Stromal cell of bone marrow (primary cell): ENCODE measurements at regions not wholly inside any gene's neighbourhood (a gene's known extent, or its start where the extent isn't known, plus 50 kb on each side); places are given as distances from the start of the nearest gene placed in this dataset.
"Not testable (repeated sequence)": the region's sequence is repeated elsewhere in the genome, so short reads cannot be mapped to it uniquely, and the experiment has no call there.

Experiments
- DNase-seq: peaks from one replicate; pipeline ENCODE4 v3.0.0-alpha.2; 2012; ENCODE audit warnings: low read depth

- DNase-seq: no peak
Measured at GRCh38 chr10:62658516-62658915, 146.0 kb upstream of the ADO start.

DNA sequence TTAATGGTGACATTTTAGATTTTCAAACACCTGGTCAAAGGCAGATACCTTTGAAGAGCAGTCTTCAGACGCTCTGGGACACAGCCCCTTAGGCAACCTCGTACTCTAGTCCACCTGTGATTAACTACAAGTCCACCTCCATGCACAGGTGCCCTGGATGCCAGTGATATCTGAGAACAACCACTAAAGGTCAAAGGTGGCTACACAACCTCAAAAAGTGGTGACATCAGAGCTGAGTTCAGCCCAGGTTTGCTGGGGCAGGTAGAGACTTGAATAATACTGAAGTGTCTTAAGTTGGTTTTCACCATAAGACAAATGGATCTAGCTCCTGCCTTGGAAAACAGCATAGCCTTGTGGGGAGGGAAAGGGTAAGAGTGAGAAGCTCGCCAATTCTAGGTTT is 143.4 kb upstream of the ADO start:
- no peak for DNase-seq

GRCh38 chr10:62662486-62662885 is 142.0 kb upstream of the ADO start:
- no peak for DNase-seq

DNA sequence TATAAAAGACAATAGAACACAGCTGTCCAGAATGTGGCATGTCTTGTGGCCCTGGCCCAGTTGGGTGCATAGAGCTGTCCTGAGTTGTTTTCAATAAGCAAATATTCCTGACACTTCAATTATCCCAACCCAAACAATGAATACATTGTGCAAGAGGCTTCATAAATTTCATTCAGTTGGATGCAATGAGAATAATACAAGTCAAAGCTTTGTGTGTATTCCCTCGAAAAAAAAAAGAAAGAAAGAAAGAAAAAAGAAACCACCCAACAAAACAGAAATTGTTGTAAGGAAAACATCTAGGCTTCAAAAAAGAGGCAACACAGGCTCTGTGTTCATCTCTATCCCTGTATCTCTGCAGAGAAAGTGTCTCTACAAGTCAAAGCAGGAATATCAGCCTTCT is 138.7 kb upstream of the ADO start:
- no peak for DNase-seq

DNA sequence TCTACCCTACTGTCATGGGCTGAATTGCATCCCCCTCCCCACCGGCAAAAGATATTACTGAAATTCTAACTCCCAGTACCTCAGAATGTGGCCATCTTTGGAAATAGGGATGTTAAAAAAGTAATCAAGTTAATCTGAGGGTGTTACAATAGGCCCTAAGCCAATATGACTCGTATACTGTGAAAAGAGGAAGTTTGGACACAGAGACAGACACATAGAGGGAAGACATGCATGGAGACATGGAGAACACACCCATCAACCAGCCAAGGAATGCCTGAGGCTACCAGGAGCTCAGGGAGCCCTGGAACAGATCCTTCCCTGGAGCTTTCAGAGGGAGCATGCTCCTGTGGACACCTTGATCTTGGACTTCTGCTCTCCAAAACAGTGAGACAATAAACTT is 138.2 kb upstream of the ADO start:
- DNase-seq: no peak

DNA sequence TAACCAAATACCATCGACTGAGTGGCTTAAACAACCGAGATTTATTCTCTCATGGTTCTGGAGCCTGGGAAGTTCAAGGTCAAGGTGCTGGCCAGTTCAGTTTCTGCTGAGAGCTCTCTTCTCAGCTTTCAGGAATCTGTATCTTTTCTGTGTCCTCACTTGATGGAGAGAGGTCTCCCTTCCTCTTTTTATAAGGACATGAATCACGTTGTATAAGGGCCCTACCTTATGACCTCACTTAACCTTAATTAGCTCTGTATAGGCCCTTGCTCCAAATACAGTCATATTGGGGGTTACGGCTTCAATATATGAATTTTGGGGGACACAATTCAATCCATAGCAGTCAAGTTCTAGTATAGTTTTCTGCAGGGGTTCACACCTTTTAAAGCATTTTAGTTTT is 135.2 kb upstream of the ADO start:
- DNase-seq: no peak

- DNase-seq: no peak
Measured at GRCh38 chr10:62671104-62671503, 133.4 kb upstream of the ADO start.

GRCh38 chr10:62681211-62681940 is 123.1 kb upstream of the ADO start:
- no peak for DNase-seq

GRCh38 chr10:62684911-62685310 is 119.6 kb upstream of the ADO start:
- DNase-seq: no peak

- DNase-seq: peak; percentile 21
Measured at GRCh38 chr10:62687230-62687748, 117.2 kb upstream of the ADO start.

GRCh38 chr10:62688971-62689700 is 115.4 kb upstream of the ADO start:
- DNase-seq: no peak

- no peak for DNase-seq
Measured at GRCh38 chr10:62689712-62690111, 114.8 kb upstream of the ADO start.

- no peak for DNase-seq
Measured at GRCh38 chr10:62690703-62691102, 113.8 kb upstream of the ADO start.

DNA sequence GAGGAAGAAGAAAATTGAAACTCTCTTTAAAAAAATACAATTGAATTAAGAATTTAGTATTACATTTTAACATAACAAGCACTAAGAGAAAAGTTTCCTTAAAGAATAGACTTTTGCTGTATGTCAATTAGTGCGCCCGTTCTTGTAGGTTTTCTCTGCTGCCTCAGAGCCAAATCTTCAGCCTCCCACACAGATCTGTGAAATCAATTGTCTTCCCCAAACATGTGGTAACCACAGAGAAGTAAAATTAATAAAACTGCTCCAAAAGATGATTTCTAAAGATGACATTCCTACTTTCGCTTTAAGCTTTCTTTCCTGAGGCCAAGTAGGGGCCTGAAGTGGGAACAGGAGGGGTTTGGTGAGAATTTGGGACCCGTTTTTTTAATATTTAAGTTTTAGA is 113.2 kb upstream of the ADO start:
- DNase-seq: no peak

GRCh38 chr10:62692085-62692484 is 112.4 kb upstream of the ADO start:
- DNase-seq: no peak

- DNase-seq: no peak
Measured at GRCh38 chr10:62693306-62693705, 111.2 kb upstream of the ADO start.

DNA sequence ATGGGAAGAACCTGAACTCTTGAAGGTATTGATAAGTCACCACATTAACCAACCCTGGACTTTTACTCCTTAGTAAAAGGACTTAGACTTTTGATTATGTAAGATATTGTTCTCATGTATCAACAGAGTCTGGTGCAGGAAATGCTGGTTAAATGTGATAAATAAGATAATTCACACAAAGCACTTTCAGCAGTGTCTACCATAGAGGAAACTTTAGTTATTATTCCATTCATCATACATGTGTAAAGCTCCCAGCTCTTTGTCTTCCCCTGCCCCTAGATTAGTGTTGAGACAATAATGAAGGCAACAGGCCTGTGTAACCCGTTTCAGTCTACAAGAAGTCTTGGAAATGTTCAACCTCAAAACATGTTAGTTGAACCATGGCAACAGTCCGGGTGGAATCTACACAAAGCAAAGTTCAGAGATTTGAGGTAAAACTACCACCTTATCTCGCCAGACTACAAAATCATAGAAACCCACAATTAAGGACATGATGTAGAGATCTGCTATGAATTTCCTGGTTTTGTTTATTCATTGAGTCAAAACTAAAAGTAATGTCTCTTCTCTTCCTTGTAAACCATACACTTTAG is 109.9 kb upstream of the ADO start:
- no peak for DNase-seq

DNA sequence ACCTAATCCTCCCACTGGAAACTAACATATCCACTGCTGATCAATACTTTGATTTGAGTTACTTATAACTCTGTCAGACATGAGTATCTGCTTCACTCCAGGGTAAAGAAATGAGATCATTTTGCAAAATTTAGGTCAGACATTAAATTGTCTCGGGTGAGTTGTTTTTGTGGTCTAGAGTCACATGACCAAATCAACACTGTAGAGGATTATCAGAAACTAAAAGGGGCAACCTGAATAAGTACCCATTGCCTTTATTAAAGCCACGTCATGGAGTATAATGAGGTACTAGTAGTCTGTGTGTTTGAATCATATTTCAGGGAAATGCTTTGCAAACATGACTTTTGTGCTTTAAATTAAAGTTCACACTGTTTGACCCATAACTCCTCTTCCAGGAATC is 107.7 kb upstream of the ADO start:
- no peak for DNase-seq

GRCh38 chr10:62699148-62699547 is 105.4 kb upstream of the ADO start:
- DNase-seq: no peak

- not testable (repeated sequence) for DNase-seq
Measured at GRCh38 chr10:62704121-62704520, 100.4 kb upstream of the ADO start.

GRCh38 chr10:62705789-62706188 is 98.7 kb upstream of the ADO start:
- DNase-seq: no peak

GRCh38 chr10:62707810-62708209 is 96.7 kb upstream of the ADO start:
- no peak for DNase-seq

DNA sequence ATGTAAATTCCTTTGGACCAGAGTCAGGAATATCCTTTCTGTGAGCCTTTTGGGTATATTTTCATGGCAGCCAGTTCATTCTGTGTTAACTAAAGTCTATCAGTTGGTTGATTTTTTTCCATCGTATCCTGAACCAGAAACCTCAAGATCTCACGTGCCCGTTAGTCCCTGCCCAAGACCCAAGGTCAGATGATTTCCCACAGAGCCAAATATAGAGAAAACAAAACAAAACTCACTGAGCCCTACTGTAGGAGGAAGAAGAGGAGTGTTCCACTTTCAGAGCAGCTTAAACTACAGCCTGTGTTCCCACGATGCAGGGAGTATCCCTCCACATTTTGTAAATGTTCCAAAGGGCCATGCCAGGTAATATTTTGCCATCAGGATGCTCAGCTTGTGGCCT is 96.0 kb upstream of the ADO start:
- DNase-seq: peak; percentile 7
